ENCODE measurements at regions not wholly inside any gene's neighbourhood (a gene's known extent, or its start where the extent isn't known, plus 50 kb on each side); places are given as distances from the start of the nearest gene placed in this dataset.

- no peak for TF ChIP-seq CTCF (IDR thresholded peaks at IDR 0.05; ENCODE audit: poor library complexity, severe bottlenecking)
- Histone ChIP-seq H3K27ac (ENCODE audit: poor library complexity, severe bottlenecking) (no peak overlapping the region), H3K9me3 (ENCODE audit: severe bottlenecking) (no peaks in the 10 kb centered on the region), H3K36me3 (ENCODE audit: low read depth) (no peaks in the 10 kb centered on the region), H3K27me3 (ENCODE audit: insufficient read depth, poor library complexity, severe bottlenecking) (peaks cover 5% of the 10 kb centered on the region), H3K4me3 (ENCODE audit: severe bottlenecking) (no peak overlapping the region), H3K4me1 (ENCODE audit: insufficient read depth, poor library complexity, severe bottlenecking) (no peaks in the 10 kb centered on the region)
- no peak for DNase-seq (ENCODE audit: low spot score)
- ATAC-seq (ENCODE audit: low read depth): no peak
Observed at GRCh38 chr7:51456431-51457060, 139.9 kb upstream of the COBL start.

DNA sequence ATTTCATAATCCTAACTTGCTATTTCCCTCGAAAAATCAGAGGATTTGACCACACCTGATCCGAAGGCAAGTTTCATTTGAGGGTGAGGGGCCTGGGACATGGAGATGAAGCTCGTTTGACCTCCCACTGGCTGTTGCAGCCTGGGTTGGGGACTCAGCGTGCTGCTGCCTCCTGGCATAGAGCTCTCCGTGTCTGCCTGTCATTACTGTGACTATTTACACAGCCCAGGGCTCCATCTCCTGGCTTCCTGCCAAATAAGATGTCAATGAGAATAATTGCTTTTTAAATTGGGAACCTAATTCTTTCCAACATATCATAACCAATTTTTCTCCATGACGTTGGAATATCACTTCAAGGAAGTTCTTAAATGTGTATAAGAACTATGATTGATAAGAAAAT lies 139.3 kb upstream of the COBL start:
- H3K27ac ChIP-seq (ENCODE audit: poor library complexity, severe bottlenecking): no peak overlapping the region
- H3K4me1 ChIP-seq (ENCODE audit: insufficient read depth, poor library complexity, severe bottlenecking): no peaks in the 10 kb centered on the region
- ATAC-seq (ENCODE audit: low read depth): no peak
- no peaks in the 10 kb centered on the region for H3K9me3 ChIP-seq (ENCODE audit: severe bottlenecking)
- TF ChIP-seq CTCF (IDR thresholded peaks at IDR 0.05; ENCODE audit: poor library complexity, severe bottlenecking): no peak
- no peaks in the 10 kb centered on the region for H3K36me3 ChIP-seq (ENCODE audit: low read depth)
- DNase-seq (ENCODE audit: low spot score): no peak
- no peak overlapping the region for H3K4me3 ChIP-seq (ENCODE audit: severe bottlenecking)
- H3K27me3 ChIP-seq (ENCODE audit: insufficient read depth, poor library complexity, severe bottlenecking): peaks cover 5% of the 10 kb centered on the region

DNA sequence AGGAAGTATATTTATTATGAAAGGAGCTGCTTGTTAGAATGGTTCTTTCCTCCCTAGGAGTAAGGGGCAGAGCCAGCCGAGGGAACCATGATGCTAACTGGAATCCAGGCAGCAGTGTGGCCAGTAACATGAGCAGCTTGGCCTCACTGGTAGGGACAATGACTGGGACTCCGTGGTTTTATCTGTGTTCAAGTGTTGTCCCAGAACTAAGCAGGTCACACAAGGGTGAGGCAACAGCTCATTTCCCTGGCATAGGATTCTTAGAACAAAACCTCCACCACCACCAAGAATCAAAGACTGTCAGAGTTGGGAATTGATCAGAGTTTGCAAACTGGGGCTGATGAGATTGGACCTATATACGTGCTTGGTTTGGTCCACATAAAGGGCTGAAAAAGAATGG lies 138.9 kb upstream of the COBL start:
- H3K4me1 ChIP-seq (ENCODE audit: insufficient read depth, poor library complexity, severe bottlenecking): no peaks in the 10 kb centered on the region
- H3K4me3 ChIP-seq (ENCODE audit: severe bottlenecking): no peak overlapping the region
- ATAC-seq (ENCODE audit: low read depth) (no peak), DNase-seq (ENCODE audit: low spot score) (no peak)
- TF ChIP-seq CTCF (IDR thresholded peaks at IDR 0.05; ENCODE audit: poor library complexity, severe bottlenecking): no peak
- peaks cover 5% of the 10 kb centered on the region for H3K27me3 ChIP-seq (ENCODE audit: insufficient read depth, poor library complexity, severe bottlenecking)
- H3K9me3 ChIP-seq (ENCODE audit: severe bottlenecking): no peaks in the 10 kb centered on the region
- no peak overlapping the region for H3K27ac ChIP-seq (ENCODE audit: poor library complexity, severe bottlenecking)
- no peaks in the 10 kb centered on the region for H3K36me3 ChIP-seq (ENCODE audit: low read depth)

DNA sequence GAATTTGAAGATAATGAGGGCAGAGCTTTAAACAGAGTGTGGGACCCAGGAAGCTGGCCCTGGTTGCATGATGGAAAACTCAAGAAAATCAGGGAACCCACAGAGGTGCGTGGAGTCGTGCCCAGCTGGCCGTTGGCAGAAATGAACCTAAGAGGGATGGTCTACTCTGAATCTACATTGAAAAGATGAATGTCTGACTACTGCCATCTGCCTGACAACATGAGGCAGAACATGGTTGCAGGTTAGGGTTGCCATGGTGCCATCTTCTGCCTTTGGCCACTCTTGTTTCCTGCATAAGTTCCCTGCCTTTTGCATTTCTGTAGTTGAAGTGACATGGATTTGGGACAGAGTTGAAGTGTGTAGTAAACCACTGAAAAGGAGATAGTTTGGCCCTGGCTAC lies 138.5 kb upstream of the COBL start:
- H3K36me3 ChIP-seq (ENCODE audit: low read depth): no peaks in the 10 kb centered on the region
- no peak overlapping the region for H3K4me3 ChIP-seq (ENCODE audit: severe bottlenecking)
- no peak for TF ChIP-seq CTCF (IDR thresholded peaks at IDR 0.05; ENCODE audit: poor library complexity, severe bottlenecking)
- no peak overlapping the region for H3K27ac ChIP-seq (ENCODE audit: poor library complexity, severe bottlenecking)
- H3K9me3 ChIP-seq (ENCODE audit: severe bottlenecking): no peaks in the 10 kb centered on the region
- DNase-seq (ENCODE audit: low spot score): no peak
- no peaks in the 10 kb centered on the region for H3K4me1 ChIP-seq (ENCODE audit: insufficient read depth, poor library complexity, severe bottlenecking)
- ATAC-seq (ENCODE audit: low read depth): 0 out of 3 replicates have a peak, but pooled peaks have one; percentile 21
- peaks cover 5% of the 10 kb centered on the region for H3K27me3 ChIP-seq (ENCODE audit: insufficient read depth, poor library complexity, severe bottlenecking)

DNA sequence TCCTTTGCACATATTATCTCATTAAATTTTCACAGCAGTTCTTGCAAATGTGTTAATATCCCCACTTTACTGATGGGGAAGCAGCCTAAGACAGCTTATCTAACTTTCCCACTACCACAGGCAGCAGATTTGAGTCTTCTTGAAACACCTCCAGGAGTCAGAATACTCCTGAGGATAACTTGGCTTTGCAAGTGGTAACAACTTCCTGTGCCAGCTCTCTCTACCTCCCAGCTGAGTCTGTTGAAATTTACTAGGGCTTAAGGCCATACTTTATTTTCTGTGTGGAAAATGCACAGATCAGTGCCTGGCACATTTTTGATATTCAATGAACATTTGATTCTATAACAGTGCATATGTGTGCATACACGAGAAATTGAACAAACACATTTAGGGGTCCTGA lies 136.1 kb upstream of the COBL start:
- DNase-seq (ENCODE audit: low spot score) (no peak), ATAC-seq (ENCODE audit: low read depth) (no peak)
- Histone ChIP-seq H3K4me1 (ENCODE audit: insufficient read depth, poor library complexity, severe bottlenecking) (no peaks in the 10 kb centered on the region), H3K9me3 (ENCODE audit: severe bottlenecking) (no peaks in the 10 kb centered on the region), H3K27ac (ENCODE audit: poor library complexity, severe bottlenecking) (no peak overlapping the region), H3K4me3 (ENCODE audit: severe bottlenecking) (no peak overlapping the region), H3K36me3 (ENCODE audit: low read depth) (no peaks in the 10 kb centered on the region), H3K27me3 (ENCODE audit: insufficient read depth, poor library complexity, severe bottlenecking) (peaks cover 5% of the 10 kb centered on the region)
- TF ChIP-seq CTCF (IDR thresholded peaks at IDR 0.05; ENCODE audit: poor library complexity, severe bottlenecking): no peak

Measured in RWPE2 (cell line).